ENCODE measurements at regions not wholly inside any gene's neighbourhood (a gene's known extent, or its start where the extent isn't known, plus 50 kb on each side); places are given as distances from the start of the nearest gene placed in this dataset.

DNA sequence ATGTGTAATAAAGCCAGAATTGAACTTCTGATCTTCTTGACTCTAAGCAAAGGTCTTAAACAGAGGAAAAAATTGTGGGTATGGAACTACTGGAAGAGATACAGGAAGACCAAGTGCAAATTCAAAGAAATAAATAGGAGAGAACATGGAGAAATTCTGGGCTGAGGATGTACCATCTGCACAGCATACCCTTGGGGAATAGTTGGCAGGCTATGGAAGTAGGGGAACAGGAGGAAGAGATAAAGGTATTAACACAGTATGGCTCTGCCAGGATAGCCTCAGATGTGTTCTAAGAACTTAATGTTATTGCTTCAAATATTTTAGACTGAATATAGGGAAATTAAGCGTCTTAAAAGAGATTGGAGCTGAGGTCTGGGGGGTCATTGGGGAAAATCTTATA lies 485.4 kb downstream of the CNTN3 start:
- TF ChIP-seq CEBPB (IDR thresholded peaks at IDR 0.05) (no peak), NFIC (IDR thresholded peaks at IDR 0.05) (no peak), EP300 (IDR thresholded peaks at IDR 0.05; ENCODE audit: borderline replicate concordance) (no peak), YY1 (IDR thresholded peaks at IDR 0.05; ENCODE audit: low read depth) (no peak), TAF1 (IDR thresholded peaks at IDR 0.05; ENCODE audit: low read depth) (no peak), RAD21 (IDR thresholded peaks at IDR 0.05; ENCODE audit: low read depth) (no peak), ZBTB7A (IDR thresholded peaks at IDR 0.05; ENCODE audit: low read depth) (no peak), FOXM1 (IDR thresholded peaks at IDR 0.05; ENCODE audit: borderline replicate concordance, low read depth) (no peak)
- TF ChIP-seq, protein P1, sequence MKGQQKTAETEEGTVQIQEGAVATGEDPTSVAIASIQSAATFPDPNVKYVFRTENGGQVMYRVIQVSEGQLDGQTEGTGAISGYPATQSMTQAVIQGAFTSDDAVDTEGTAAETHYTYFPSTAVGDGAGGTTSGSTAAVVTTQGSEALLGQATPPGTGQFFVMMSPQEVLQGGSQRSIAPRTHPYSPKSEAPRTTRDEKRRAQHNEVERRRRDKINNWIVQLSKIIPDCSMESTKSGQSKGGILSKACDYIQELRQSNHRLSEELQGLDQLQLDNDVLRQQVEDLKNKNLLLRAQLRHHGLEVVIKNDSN (IDR thresholded peaks at IDR 0.05): no peak
- TF ChIP-seq, protein P2, sequence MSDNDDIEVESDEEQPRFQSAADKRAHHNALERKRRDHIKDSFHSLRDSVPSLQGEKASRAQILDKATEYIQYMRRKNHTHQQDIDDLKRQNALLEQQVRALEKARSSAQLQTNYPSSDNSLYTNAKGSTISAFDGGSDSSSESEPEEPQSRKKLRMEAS (IDR thresholded peaks at IDR 0.05): no peak
- TF ChIP-seq, protein P3, sequence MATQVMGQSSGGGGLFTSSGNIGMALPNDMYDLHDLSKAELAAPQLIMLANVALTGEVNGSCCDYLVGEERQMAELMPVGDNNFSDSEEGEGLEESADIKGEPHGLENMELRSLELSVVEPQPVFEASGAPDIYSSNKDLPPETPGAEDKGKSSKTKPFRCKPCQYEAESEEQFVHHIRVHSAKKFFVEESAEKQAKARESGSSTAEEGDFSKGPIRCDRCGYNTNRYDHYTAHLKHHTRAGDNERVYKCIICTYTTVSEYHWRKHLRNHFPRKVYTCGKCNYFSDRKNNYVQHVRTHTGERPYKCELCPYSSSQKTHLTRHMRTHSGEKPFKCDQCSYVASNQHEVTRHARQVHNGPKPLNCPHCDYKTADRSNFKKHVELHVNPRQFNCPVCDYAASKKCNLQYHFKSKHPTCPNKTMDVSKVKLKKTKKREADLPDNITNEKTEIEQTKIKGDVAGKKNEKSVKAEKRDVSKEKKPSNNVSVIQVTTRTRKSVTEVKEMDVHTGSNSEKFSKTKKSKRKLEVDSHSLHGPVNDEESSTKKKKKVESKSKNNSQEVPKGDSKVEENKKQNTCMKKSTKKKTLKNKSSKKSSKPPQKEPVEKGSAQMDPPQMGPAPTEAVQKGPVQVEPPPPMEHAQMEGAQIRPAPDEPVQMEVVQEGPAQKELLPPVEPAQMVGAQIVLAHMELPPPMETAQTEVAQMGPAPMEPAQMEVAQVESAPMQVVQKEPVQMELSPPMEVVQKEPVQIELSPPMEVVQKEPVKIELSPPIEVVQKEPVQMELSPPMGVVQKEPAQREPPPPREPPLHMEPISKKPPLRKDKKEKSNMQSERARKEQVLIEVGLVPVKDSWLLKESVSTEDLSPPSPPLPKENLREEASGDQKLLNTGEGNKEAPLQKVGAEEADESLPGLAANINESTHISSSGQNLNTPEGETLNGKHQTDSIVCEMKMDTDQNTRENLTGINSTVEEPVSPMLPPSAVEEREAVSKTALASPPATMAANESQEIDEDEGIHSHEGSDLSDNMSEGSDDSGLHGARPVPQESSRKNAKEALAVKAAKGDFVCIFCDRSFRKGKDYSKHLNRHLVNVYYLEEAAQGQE (IDR thresholded peaks at IDR 0.05; ENCODE audit: low read depth): no peak

Measured in Ishikawa (cell line).